ENCODE measurements at regions not wholly inside any gene's neighbourhood (a gene's known extent, or its start where the extent isn't known, plus 50 kb on each side); places are given as distances from the start of the nearest gene placed in this dataset.
"Not testable (repeated sequence)": the region's sequence is repeated elsewhere in the genome, so short reads cannot be mapped to it uniquely, and the experiment has no call there.

GRCh38 chr15:20040691-20041090, 500.9 kb downstream of the GOLGA6L6 start:
- H3K4me3 Mint-ChIP-seq; H3K4me1 Mint-ChIP-seq (ENCODE audit: unreplicated experiment); H3K27ac Mint-ChIP-seq; H3K27me3 Mint-ChIP-seq; H3K9me3 Mint-ChIP-seq; DNase-seq (ENCODE audit: extremely low spot score, unreplicated experiment); H3K36me3 Mint-ChIP-seq: not testable (repeated sequence)

DNA sequence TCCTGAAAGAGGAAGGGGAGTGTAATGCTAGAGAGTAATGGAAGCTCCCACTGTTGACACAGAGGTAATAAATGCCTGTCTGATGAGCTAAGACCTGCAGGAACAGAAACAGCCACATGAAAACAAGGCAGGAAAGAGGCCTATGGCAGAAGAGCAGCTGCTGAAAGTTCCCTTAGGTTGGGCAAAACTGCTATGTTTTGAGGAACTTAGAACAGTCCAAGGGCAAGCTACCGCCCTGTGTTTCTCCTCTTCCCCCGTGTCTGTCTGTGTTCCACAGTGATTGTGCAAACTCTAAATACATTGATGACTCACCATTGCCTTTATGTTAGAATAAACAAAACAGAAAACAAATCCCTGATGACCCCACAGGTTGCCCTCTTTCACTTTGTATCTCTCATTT, 516.6 kb downstream of the GOLGA6L6 start:
- H3K27me3 Mint-ChIP-seq; H3K4me3 Mint-ChIP-seq; H3K4me1 Mint-ChIP-seq (ENCODE audit: unreplicated experiment); DNase-seq (ENCODE audit: extremely low spot score, unreplicated experiment); H3K27ac Mint-ChIP-seq; H3K36me3 Mint-ChIP-seq; H3K9me3 Mint-ChIP-seq: not testable (repeated sequence)

DNA sequence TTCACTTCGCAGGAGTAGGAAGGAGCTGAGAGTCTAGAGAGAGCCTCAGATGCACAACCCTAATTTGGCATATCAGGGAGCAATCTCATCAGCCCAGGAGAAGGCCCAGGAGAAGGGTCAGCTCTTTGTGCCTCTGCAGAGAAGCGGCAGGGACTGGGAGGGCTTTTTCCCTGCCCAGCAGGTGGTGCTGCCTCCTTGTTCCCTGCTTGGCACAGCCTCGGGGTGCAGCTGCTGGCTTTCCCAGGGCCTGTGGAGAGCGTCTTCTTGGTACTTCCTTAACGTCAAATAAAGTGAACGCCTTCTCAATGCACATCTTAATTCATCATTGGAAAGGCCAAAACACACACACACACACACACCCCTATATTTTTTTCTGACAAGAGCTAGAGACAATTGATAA, 519.3 kb downstream of the GOLGA6L6 start:
- H3K9me3 Mint-ChIP-seq; H3K27me3 Mint-ChIP-seq; DNase-seq (ENCODE audit: extremely low spot score, unreplicated experiment); H3K36me3 Mint-ChIP-seq; H3K4me3 Mint-ChIP-seq; H3K27ac Mint-ChIP-seq; H3K4me1 Mint-ChIP-seq (ENCODE audit: unreplicated experiment): not testable (repeated sequence)

GRCh38 chr15:20021351-20021750, 520.2 kb downstream of the GOLGA6L6 start:
- not testable (repeated sequence) for H3K27ac Mint-ChIP-seq; H3K9me3 Mint-ChIP-seq; H3K36me3 Mint-ChIP-seq; H3K4me3 Mint-ChIP-seq; H3K27me3 Mint-ChIP-seq; DNase-seq (ENCODE audit: extremely low spot score, unreplicated experiment); H3K4me1 Mint-ChIP-seq (ENCODE audit: unreplicated experiment)

GRCh38 chr15:20020588-20020987, 521.0 kb downstream of the GOLGA6L6 start:
- not testable (repeated sequence) for H3K27ac Mint-ChIP-seq; H3K4me3 Mint-ChIP-seq; H3K4me1 Mint-ChIP-seq (ENCODE audit: unreplicated experiment); H3K9me3 Mint-ChIP-seq; H3K36me3 Mint-ChIP-seq; DNase-seq (ENCODE audit: extremely low spot score, unreplicated experiment); H3K27me3 Mint-ChIP-seq

DNA sequence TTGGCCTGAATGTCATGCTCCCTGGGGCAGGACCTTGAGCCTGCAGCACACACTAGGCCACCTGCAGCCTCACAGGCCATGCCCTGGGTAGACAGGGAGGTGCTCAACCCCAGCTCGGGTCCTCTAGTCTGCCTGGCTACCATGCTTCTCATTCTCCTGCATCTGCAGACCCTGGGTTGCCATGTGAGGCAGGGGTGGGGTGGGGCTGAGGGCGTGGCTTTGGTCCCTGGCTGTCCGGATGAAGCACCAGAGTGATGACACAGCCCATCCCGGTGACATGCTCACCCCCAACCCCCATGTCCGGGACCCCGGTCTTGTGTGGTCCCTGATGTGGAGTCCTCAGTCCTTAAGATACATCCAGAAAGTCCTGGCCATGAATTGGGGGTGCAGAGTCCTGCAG, 521.8 kb downstream of the GOLGA6L6 start:
- not testable (repeated sequence) for H3K27ac Mint-ChIP-seq; H3K36me3 Mint-ChIP-seq; H3K27me3 Mint-ChIP-seq; DNase-seq (ENCODE audit: extremely low spot score, unreplicated experiment); H3K9me3 Mint-ChIP-seq; H3K4me3 Mint-ChIP-seq; H3K4me1 Mint-ChIP-seq (ENCODE audit: unreplicated experiment)

DNA sequence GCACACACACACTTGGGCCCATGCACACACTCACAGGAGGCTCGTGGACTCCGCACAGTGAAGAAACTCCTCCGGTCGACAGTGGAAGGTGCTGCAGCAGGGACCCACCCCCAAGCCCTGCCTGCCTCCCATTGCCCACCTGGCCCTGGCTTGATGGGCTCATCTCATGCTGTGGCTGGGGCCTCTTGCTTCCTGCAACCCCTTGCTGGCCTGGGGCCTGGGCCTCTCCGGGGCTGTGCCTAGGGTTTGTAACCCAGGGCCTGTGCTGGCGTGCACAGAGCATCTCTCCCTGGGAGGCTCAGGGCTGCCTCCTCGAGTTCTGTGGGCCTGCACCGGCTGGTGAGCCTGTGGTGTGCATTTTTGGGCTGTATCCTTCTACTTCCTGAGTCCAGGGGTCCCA, 524.0 kb downstream of the GOLGA6L6 start:
- not testable (repeated sequence) for H3K9me3 Mint-ChIP-seq; DNase-seq (ENCODE audit: extremely low spot score, unreplicated experiment); H3K4me3 Mint-ChIP-seq; H3K27me3 Mint-ChIP-seq; H3K27ac Mint-ChIP-seq; H3K36me3 Mint-ChIP-seq; H3K4me1 Mint-ChIP-seq (ENCODE audit: unreplicated experiment)

GRCh38 chr15:20016941-20017340, 524.7 kb downstream of the GOLGA6L6 start:
- not testable (repeated sequence) for H3K36me3 Mint-ChIP-seq, H3K27me3 Mint-ChIP-seq

DNA sequence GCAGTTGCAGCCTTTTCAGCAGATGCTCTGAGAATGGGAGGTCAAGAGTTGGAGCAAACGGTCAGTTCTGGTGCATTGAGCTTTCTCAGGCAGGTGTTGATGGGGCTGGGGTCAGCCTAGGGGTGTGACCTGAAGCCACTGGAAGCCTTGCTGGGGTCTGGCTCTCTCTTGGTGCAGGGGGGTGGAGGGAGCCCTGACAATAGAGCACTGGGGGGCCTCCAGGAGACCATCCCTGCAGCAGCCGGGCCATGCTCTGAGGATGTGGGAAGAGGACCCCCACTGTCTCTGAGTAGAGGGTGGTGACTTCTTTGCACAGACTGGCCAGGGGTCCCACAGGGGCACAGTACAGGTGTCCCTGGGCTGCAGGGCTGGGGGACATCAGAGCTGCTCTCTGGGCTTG, 528.8 kb downstream of the GOLGA6L6 start:
- H3K4me1 Mint-ChIP-seq (ENCODE audit: unreplicated experiment); DNase-seq (ENCODE audit: extremely low spot score, unreplicated experiment); H3K36me3 Mint-ChIP-seq; H3K4me3 Mint-ChIP-seq; H3K27ac Mint-ChIP-seq; H3K9me3 Mint-ChIP-seq; H3K27me3 Mint-ChIP-seq: not testable (repeated sequence)

More at GRCh38 chr15:20016941-20017340, 524.7 kb downstream of the GOLGA6L6 start:
- H3K4me3 Mint-ChIP-seq; DNase-seq (ENCODE audit: extremely low spot score, unreplicated experiment); H3K27ac Mint-ChIP-seq; H3K9me3 Mint-ChIP-seq; H3K4me1 Mint-ChIP-seq (ENCODE audit: unreplicated experiment): not testable (repeated sequence)

DNA sequence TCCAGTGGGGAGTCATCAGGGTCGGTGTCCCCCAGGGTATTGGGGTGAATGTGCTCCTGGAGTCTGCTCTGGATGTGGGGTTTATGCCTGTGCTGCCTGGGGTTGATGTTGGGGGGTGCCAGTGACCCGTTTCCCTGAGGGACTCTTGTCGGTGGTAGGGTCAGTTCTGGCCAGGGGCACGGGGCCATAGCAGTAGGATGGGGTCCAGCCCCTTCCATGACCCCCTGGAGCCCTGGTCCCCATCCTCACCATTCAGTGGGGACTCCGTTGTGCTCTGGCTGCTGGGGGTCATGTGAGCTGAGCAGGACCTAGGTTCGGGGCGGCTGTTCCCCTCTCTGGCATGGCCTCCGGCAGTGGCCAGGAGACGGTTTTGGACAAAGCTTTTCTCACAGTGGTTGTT, 530.8 kb downstream of the GOLGA6L6 start:
- H3K27me3 Mint-ChIP-seq; H3K36me3 Mint-ChIP-seq; H3K4me3 Mint-ChIP-seq; H3K27ac Mint-ChIP-seq; DNase-seq (ENCODE audit: extremely low spot score, unreplicated experiment); H3K9me3 Mint-ChIP-seq; H3K4me1 Mint-ChIP-seq (ENCODE audit: unreplicated experiment): not testable (repeated sequence)

GRCh38 chr15:20009619-20010018, 532.0 kb downstream of the GOLGA6L6 start:
- DNase-seq (ENCODE audit: extremely low spot score, unreplicated experiment); H3K4me3 Mint-ChIP-seq; H3K4me1 Mint-ChIP-seq (ENCODE audit: unreplicated experiment); H3K9me3 Mint-ChIP-seq; H3K36me3 Mint-ChIP-seq; H3K27me3 Mint-ChIP-seq; H3K27ac Mint-ChIP-seq: not testable (repeated sequence)

DNA sequence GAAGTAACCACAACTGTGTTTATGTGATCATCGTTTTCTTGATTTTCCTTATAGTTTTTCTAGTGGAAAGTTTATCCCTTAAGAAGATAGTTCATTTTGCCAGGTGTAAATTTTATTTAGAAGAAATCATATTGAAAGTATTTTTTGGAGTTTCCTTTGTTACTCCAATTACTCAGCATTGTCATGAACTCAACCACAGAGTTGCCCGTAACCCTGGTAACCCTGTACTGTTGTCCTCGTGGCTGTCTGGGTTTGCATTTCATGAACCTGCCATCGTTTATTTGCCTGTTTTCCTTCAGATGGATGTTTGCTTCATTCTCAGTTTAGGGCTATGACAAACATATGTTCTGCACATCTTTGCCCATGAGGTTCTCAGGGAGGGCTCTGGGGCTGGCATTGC, 534.3 kb downstream of the GOLGA6L6 start:
- not testable (repeated sequence) for H3K9me3 Mint-ChIP-seq; DNase-seq (ENCODE audit: extremely low spot score, unreplicated experiment); H3K27ac Mint-ChIP-seq; H3K27me3 Mint-ChIP-seq; H3K4me3 Mint-ChIP-seq; H3K4me1 Mint-ChIP-seq (ENCODE audit: unreplicated experiment); H3K36me3 Mint-ChIP-seq

DNA sequence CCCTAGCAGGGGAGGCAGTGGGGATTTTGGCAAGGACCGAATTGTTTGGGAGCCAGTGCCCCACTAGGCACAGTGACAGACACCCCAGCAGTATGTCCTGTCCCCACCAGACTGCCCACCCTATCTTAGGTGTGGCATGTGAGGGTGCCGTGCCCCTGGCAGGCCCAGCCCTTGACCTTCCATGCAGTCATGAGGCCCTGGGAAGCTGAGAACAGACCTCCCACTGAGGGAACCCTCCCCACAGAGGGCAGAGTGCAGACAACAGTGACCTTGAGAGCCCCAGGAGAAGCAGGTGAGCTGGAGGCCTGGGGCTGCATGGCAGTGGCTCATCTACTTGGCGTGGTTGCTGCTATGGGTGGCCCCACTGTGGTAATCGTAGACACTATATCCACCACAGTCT, 538.1 kb downstream of the GOLGA6L6 start:
- H3K4me1 Mint-ChIP-seq (ENCODE audit: unreplicated experiment); H3K36me3 Mint-ChIP-seq; H3K4me3 Mint-ChIP-seq; DNase-seq (ENCODE audit: extremely low spot score, unreplicated experiment); H3K27ac Mint-ChIP-seq; H3K9me3 Mint-ChIP-seq; H3K27me3 Mint-ChIP-seq: not testable (repeated sequence)

DNA sequence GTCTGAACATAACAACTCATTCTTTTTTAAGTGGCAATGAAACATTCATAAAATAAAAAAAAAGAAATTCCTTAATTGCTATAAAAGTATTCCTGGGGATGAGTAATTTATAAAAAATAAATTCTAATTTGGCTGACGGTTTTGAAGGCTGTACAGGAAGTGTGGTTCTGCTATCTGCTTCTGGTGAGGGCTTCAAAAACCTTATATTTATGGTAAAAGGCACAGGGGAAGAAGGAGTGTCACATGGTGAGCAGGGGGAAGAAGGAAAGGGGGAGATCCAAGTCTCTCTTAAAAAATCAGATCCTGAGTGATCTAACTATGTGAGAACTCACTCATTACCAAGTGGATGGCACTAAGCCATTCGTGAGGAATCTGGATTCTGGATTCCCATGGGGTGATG, 539.0 kb downstream of the GOLGA6L6 start:
- not testable (repeated sequence) for H3K9me3 Mint-ChIP-seq; DNase-seq (ENCODE audit: extremely low spot score, unreplicated experiment); H3K27ac Mint-ChIP-seq

DNA sequence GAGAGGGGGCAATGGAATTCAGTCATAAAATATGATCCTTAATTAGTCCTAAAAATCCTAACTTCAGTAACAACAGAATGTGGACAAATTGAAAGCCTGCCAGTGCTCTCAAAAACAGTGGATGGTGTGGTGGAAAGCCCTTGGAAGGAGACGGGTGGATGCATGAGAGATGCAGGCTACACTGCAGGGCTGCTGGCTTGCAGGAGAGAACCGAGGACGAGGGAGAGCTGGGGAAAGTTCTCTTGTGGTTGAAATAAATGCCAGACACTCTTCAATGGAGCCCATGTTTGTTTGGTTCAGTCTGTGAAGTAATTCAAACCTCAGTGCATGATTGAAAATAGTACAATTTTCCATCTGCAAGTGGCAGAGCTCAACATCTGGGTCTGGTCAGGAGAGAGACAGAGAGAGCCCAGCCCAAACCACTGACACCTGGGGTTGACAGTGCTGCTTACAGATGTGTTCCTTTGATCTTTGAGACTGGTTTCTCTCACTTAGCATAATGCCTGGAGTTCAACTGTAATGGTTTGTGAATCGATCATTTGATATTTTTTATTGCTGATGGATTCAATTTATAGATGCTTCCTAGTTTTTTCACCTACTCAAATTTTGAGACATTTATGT, 544.9 kb downstream of the GOLGA6L6 start:
- H3K27ac Mint-ChIP-seq; H3K4me1 Mint-ChIP-seq (ENCODE audit: unreplicated experiment); H3K27me3 Mint-ChIP-seq; H3K9me3 Mint-ChIP-seq; H3K36me3 Mint-ChIP-seq; DNase-seq (ENCODE audit: extremely low spot score, unreplicated experiment); H3K4me3 Mint-ChIP-seq: not testable (repeated sequence)

More for the DNA sequence above, 539.0 kb downstream of the GOLGA6L6 start:
- not testable (repeated sequence) for H3K4me3 Mint-ChIP-seq; H3K36me3 Mint-ChIP-seq; H3K27me3 Mint-ChIP-seq; H3K4me1 Mint-ChIP-seq (ENCODE audit: unreplicated experiment)
